HCT116 (cell line): ENCODE measurements at regions not wholly inside any gene's neighbourhood (a gene's known extent, or its start where the extent isn't known, plus 50 kb on each side); places are given as distances from the start of the nearest gene placed in this dataset.

Experiments used
- ATAC-seq: fragments of 200-7000 bp; cut with Tn5 transposase; 2 replicates; pipeline ENCODE4 v1.9.1; 2020; ENCODE audit warnings: mild to moderate bottlenecking, moderate library complexity
- BruUV-seq: library from RNA; stranded (reverse); fragments of 400-500 nt; replicated peaks from 2 replicates; lab custom pipeline; 2021; lab: Mats Ljungman, UMichigan
- CTCF ChIA-PET: fragments of 300-600 bp; sonication (Branson Sonifier 250); formaldehyde crosslinking; loops from one replicate; lab custom pipeline; 2021; ENCODE audit warnings: antibody characterized with exemption; lab: Charles Lee
- POLR2A ChIA-PET: fragments of 300-600, 350-600 bp; sonication (Branson Sonifier 250); formaldehyde crosslinking; loops from one replicate; lab custom pipeline; 2021; ENCODE audit warnings: antibody characterized with exemption; lab: Charles Lee
- RAD21 ChIA-PET, 2 experiments: fragments of 300-600 bp; sonication (Branson Sonifier 250); formaldehyde crosslinking; loops; one replicate each; lab custom pipeline; 2023; ENCODE audit warnings: low total read pairs in 2 of 2; ENCODE audit not compliant: uncharacterized antibody in 2 of 2, unreplicated experiment in 2 of 2, low non-redundant PET in 1 of 2; lab: Charles Lee
- DNase-seq: peaks from one replicate; pipeline ENCODE4 v3.0.0-alpha.2; 2010; ENCODE audit warnings: low read depth, low spot score
- H2AFZ ChIP-seq: fragments of 200-600 bp; shearing (Covaris generic), sonication (generic); 2 replicates; pipeline ENCODE4 v1.6.1; 2017; ENCODE audit warnings: low read depth, mixed run types, mixed read lengths, antibody characterized with exemption, low read length; ENCODE audit not compliant: poor library complexity, severe bottlenecking
- H3K27ac ChIP-seq: 2 replicates; pipeline ENCODE4 v1.5.1; 2012; ENCODE audit warnings: low read depth, low read length
- H3K27me3 ChIP-seq: fragments of 200-600 bp; sonication (generic); 2 replicates; pipeline ENCODE4 v1.6.1; 2016; ENCODE audit warnings: mixed run types, low read length, mixed read lengths; ENCODE audit not compliant: insufficient read depth
- H3K36me3 ChIP-seq, 2 experiments: fragments of 200-500 bp in 1 of 2; fragments of 200-600 bp in 1 of 2; sonication (Bioruptor generic) in 1 of 2; sonication (generic) in 1 of 2; 2 replicates each; pipeline versions ENCODE4 v1.5.1 to v1.6.1; 2014 to 2016; ENCODE audit warnings: low read length in 2 of 2, inconsistent platforms in 1 of 2, mixed read lengths in 1 of 2, mixed run types in 1 of 2; ENCODE audit not compliant: insufficient read depth in 2 of 2, control insufficient read depth in 1 of 2
- H3K4me1 ChIP-seq, 2 experiments: fragments of 200-600 bp in 1 of 2; sonication (generic) in 1 of 2; 2 replicates each; pipeline versions ENCODE4 v1.5.1 to v1.6.1; 2012 to 2017; ENCODE audit warnings: low read length in 2 of 2, inconsistent platforms in 1 of 2, mild to moderate bottlenecking in 1 of 2, mixed read lengths in 1 of 2, mixed run types in 1 of 2, moderate library complexity in 1 of 2; ENCODE audit not compliant: insufficient read depth in 2 of 2, control insufficient read depth in 1 of 2
- H3K4me2 ChIP-seq: fragments of 200-600 bp; sonication (generic); 2 replicates; pipeline ENCODE4 v1.6.1; 2017; ENCODE audit warnings: mixed run types, low read length, mixed read lengths
- H3K4me3 ChIP-seq, 2 experiments: fragments of 200-600 bp in 1 of 2; sonication (generic) in 1 of 2; replicated peaks in 1 of 2; 2 replicates each; pipeline ENCODE4 v1.5.1; 2011 to 2016; ENCODE audit warnings: low read length in 2 of 2, control low read depth in 1 of 2, low read depth in 1 of 2, mild to moderate bottlenecking in 1 of 2, mixed read lengths in 1 of 2, mixed run types in 1 of 2
- H3K79me2 ChIP-seq: fragments of 200-600 bp; sonication (generic); 2 replicates; pipeline ENCODE4 v1.6.1; 2017; ENCODE audit warnings: mild to moderate bottlenecking, mixed run types, low read length, moderate library complexity, mixed read lengths; ENCODE audit not compliant: insufficient read depth
- H3K9ac ChIP-seq: fragments of 200-600 bp; sonication (generic); 2 replicates; pipeline ENCODE4 v1.6.1; 2016; ENCODE audit warnings: low read length, mixed read lengths
- H3K9me2 ChIP-seq: fragments of 200-600 bp; sonication (generic), shearing (Covaris generic); 2 replicates; pipeline ENCODE4 v1.6.1; 2017; ENCODE audit warnings: mixed run types, mild to moderate bottlenecking, moderate library complexity; ENCODE audit not compliant: insufficient read depth
- H3K9me3 ChIP-seq, 2 experiments: fragments of 200-500 bp in 1 of 2; fragments of 200-600 bp in 1 of 2; sonication (Bioruptor generic) in 1 of 2; sonication (generic) in 1 of 2; 2 replicates each; pipeline ENCODE4 v1.6.1; 2014 to 2017; ENCODE audit warnings: low read length in 2 of 2, mixed read lengths in 2 of 2, inconsistent platforms in 1 of 2, low read depth in 1 of 2, mild to moderate bottlenecking in 1 of 2, mixed run types in 1 of 2, moderate library complexity in 1 of 2; ENCODE audit not compliant: control insufficient read depth in 1 of 2, insufficient read depth in 1 of 2
- H4K20me1 ChIP-seq: fragments of 200-600 bp; sonication (generic), shearing (Covaris generic); 2 replicates; pipeline ENCODE4 v1.6.1; 2017; ENCODE audit warnings: mixed run types, mild to moderate bottlenecking, moderate library complexity; ENCODE audit not compliant: insufficient read depth
- CBX3 ChIP-seq: IDR thresholded peaks from 2 replicates; pipeline ENCODE4 v1.6.1; 2012; ENCODE audit warnings: low read depth
- EZH2 ChIP-seq: fragments of 200-600 bp; sonication (generic); IDR thresholded peaks from 2 replicates; pipeline ENCODE4 v1.6.1; 2017; ENCODE audit warnings: antibody characterized with exemption, mixed run types
- JUND ChIP-seq: IDR thresholded peaks from 2 replicates; pipeline ENCODE4 v1.6.1; 2012
- POLR2A ChIP-seq: IDR thresholded peaks from 2 replicates; pipeline ENCODE4 v1.7.0; 2011; ENCODE audit warnings: borderline replicate concordance; ENCODE audit not compliant: insufficient read depth, insufficient read length; ENCODE audit errors: extremely low read depth
- RAD21 ChIP-seq: IDR thresholded peaks from 2 replicates; pipeline ENCODE4 v1.6.1; 2012; ENCODE audit warnings: low read depth, mild to moderate bottlenecking
- SIN3A ChIP-seq: IDR thresholded peaks from 2 replicates; pipeline ENCODE4 v1.6.1; 2012; ENCODE audit warnings: low read depth
- SP1 ChIP-seq: IDR thresholded peaks from 2 replicates; pipeline ENCODE4 v1.6.1; 2012; ENCODE audit warnings: low read depth
- SRF ChIP-seq: IDR thresholded peaks from 2 replicates; pipeline ENCODE4 v1.6.1; 2012; ENCODE audit warnings: low read depth
- TCF7L2 ChIP-seq: IDR thresholded peaks from 2 replicates; pipeline ENCODE4 v1.7.0; 2011; ENCODE audit warnings: borderline replicate concordance, inconsistent platforms; ENCODE audit not compliant: insufficient read depth, insufficient read length; ENCODE audit errors: extremely low read depth
- YY1 ChIP-seq: IDR thresholded peaks from 2 replicates; pipeline ENCODE4 v1.6.1; 2011; ENCODE audit warnings: low read length, low read depth, moderate library complexity, mild to moderate bottlenecking; ENCODE audit not compliant: insufficient replicate concordance; ENCODE audit errors: extremely low read depth
- intact Hi-C: fragments of 100-400 bp; cut with micrococcal nuclease; formaldehyde crosslinking; loops from 2 replicates; pipeline ENCODE4 v1.10.0; 2022
- TF ChIP-seq, protein P1 (sequence below): IDR thresholded peaks from 2 replicates; pipeline ENCODE4 v1.6.1; 2012

DNA sequence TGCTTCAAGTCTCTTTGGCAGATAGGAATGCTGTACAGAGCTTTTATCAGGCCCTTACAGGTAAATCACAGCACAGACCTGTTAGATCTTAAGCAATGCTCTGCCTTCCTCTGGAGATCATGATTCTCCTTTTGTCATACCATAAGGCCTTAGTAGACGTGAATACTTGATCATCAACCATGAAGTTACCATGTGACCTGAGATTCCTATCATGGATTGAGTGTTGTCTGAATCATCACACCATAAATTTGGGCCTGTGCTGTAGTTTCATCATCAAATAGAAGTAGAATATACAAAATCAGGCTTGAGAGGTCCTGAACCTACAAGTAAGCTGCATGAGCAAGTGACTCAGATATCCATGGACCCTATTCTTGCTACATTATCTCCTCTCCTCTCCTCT is 466.8 kb upstream of the INTU start:
- TF ChIP-seq, protein P1, sequence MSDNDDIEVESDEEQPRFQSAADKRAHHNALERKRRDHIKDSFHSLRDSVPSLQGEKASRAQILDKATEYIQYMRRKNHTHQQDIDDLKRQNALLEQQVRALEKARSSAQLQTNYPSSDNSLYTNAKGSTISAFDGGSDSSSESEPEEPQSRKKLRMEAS: no peak
- TF ChIP-seq EZH2 (no peak), YY1 (no peak), POLR2A (no peak), TCF7L2 (no peak), CBX3 (no peak), RAD21 (no peak)
- Histone ChIP-seq H3K4me1 (no peaks in the 10 kb centered on the region), H3K36me3 (no peaks in the 10 kb centered on the region), H3K27ac (no peak overlapping the region), H3K27me3 (no peaks in the 10 kb centered on the region), H3K9ac (no peak overlapping the region), H2AFZ (no peak overlapping the region), H4K20me1 (no peaks in the 10 kb centered on the region), H3K79me2 (no peaks in the 10 kb centered on the region), H3K4me2 (no peak overlapping the region), H3K9me3 (no peaks in the 10 kb centered on the region; a peak in 1 of 4 replicates), H3K9me2 (no peaks in the 10 kb centered on the region), H3K4me3 (no peak overlapping the region)
- DNase-seq: no peak
- ChIA-PET POLR2A (no interaction called here), CTCF (no interaction called here), RAD21 (no interaction called here)
- ATAC-seq: no peak
- BruUV-seq: no TSS peak
- intact Hi-C loops: no loop called here

DNA sequence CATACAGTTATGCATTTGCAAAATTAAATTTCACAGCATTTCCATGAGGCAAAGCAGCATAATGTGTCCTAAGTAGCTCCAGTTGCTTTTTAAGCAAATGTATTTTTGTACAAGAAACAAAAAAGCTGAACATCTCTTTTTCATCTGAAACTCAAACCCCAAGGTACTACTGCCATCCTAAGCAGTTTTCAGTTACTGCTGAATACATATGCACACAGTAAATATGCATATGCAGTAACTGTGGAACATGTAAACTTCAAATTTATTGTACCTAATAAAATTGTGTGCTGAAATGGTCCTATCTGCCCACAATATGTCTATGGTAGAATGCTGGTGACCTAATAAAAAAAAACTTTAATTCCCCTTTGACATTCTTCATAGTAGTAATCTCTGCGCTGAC is 458.6 kb upstream of the INTU start:
- no peak for TF ChIP-seq YY1
- no peak for TF ChIP-seq SP1
- TF ChIP-seq JUND: no peak
- no peak for TF ChIP-seq SIN3A
- no peak for TF ChIP-seq SRF
- no peak for TF ChIP-seq CBX3
- TF ChIP-seq, protein P1: no peak
- H3K4me1 ChIP-seq: no peaks in the 10 kb centered on the region
- no peaks in the 10 kb centered on the region for H3K36me3 ChIP-seq
- no peaks in the 10 kb centered on the region for H4K20me1 ChIP-seq
- intact Hi-C loops: no loop called here
- BruUV-seq: no TSS peak
- ChIA-PET CTCF (no interaction called here), POLR2A (no interaction called here), RAD21 (no interaction called here)
- no peak for DNase-seq
- H2AFZ ChIP-seq: no peak overlapping the region
- H3K4me2 ChIP-seq: no peak overlapping the region
- H3K9ac ChIP-seq: no peak overlapping the region
- H3K27ac ChIP-seq: no peak overlapping the region
- H3K4me3 ChIP-seq: no peak overlapping the region
- H3K79me2 ChIP-seq: no peaks in the 10 kb centered on the region
- no peaks in the 10 kb centered on the region for H3K9me2 ChIP-seq
- H3K27me3 ChIP-seq: no peaks in the 10 kb centered on the region
- H3K9me3 ChIP-seq: no peaks in the 10 kb centered on the region
- no peak for ATAC-seq
